HG03520 (cell line): ENCODE measurements at regions not wholly inside any gene's neighbourhood (a gene's known extent, or its start where the extent isn't known, plus 50 kb on each side); places are given as distances from the start of the nearest gene placed in this dataset.

Experiments used
- ATAC-seq: cut with Tn5 transposase; IDR thresholded peaks from one replicate; pipeline ENCODE4 v1.9.1; 2021; ENCODE audit warnings: mild to moderate bottlenecking, moderate library complexity; ENCODE audit not compliant: unreplicated experiment

DNA sequence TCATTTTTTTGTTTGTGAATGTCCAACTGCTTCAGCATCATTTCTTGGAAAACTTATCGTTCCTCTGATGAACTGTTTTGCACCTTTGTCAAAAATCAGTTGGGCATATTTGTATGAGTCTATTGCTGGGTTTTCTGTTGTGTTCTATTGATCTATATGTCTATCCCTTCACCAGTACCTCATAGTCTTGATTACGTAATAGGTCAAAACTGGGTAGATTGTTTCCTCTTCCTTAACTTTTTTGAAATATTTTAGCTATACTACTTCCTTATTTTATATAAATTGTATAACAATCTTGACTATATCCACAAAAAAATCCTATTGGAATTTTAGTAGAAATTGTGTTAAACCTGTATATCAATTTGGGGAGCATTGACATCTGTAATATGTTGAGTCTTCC lies 104.1 kb upstream of the PALS2 start:
- no peak for ATAC-seq

DNA sequence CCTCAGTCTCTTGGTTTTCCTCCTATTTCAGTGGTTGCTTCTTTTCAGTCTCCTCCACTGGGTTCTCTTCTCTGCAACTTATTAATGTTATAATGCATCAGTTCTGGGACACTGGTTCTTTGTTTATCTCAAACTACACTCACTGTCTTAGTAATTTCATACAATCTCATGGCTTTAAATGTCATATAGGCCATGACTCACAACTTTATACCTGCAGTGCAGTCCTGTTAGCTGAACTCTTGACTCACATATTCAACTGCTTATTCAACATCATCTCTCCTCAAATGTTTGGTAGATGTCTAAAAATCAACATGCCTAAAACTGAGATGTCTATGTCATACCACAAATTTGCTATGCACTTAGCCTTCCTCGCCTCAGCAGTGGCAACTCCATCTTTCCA lies 101.2 kb upstream of the PALS2 start:
- ATAC-seq, result no peak

DNA sequence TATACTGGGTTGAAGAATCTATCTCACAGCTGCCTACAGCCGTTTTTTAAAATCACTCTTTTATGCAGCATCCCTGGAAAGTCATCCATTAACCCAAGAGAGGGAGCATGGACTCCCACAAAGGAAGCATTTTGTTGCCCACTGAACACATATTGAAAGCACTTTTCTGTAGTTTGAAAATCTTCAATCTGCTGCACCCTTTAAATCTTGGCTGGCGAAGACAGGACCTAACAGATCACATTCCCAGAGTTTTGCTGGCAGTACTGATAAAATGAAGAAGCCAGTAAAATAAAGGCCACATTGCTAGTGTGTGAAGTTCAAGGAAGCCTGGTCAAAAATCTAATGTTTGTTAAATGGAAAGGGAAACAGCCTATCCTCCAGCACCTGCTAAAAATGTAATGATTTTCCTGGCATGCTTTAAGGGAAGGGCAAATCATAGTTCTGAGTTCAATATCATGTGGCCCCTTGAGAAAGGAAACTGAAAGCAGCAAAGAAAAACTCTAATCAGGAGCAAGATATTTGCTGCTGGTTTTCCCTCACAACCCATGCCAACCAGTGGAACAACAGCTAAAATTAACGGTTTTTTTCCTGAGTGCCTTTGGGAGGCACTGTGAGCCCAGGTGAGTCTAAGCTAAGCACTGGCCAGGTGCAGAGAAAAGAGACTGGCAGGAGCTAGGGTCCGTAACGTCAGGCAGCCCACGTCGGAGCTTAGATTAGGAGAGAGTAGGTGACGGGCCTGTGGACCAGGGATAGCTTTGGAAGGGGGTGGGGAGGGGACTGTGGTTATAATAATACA lies 97.9 kb upstream of the PALS2 start:
- no peak for ATAC-seq

GRCh38 chr7:24476227-24476626 lies 97.0 kb upstream of the PALS2 start:
- no peak for ATAC-seq

DNA sequence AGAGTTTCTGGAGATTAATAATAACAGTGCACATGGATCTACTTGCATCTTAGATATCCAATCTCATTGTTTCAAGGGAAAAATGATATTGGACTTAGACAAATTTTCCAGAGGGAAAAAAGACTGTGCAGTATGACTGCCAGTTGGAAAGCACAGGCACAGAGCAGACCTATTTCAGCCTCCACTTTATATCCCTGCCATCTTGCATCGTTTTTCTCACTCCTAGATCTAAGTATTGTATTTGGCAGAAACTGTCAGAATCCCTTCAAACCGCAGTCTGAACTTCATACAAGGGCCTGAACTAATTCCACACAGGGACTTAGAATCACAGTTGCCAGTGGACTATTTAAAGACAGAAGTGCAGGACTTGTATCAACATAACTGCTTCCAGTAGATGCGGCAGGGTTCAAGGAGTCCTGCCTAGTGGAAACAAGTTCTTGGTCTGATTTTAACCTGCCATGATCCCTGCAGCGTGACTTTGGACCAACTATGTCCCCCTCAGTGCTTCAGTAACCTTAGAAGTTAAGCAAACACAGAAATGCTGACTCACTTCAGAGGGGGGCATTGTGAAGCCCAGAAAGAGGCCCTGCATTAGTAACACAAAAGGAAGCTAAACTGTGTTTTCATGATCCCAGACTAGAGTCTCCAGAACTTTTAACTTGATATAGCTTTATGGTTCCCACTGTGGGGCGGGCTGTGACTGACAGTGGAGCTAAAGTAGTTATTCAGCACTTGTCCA lies 95.7 kb upstream of the PALS2 start:
- no peak for ATAC-seq

DNA sequence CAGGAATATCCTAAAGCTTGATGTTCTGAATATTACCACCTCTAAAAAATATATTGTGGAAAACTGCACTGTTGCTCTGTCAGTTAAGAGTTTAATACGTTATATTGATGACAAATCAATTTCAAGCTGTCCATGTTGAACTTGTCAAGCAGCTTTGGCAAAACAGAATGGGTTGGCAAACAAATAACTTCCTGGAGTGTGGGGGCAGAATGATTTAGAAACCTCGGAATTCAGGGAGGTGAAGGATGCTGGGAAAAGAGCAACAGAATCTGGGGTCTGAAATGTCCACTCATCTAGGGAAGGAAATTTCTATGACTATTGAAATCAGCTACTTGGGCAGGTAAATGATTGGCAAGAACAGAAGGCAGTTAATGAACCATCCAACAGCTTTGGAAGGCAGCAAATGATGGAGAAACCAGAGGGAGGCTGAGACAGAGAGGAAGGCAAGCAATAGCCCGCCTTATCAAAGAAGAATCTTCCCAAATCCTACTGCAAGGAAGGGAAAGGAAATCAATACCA lies 95.1 kb upstream of the PALS2 start:
- no peak for ATAC-seq

DNA sequence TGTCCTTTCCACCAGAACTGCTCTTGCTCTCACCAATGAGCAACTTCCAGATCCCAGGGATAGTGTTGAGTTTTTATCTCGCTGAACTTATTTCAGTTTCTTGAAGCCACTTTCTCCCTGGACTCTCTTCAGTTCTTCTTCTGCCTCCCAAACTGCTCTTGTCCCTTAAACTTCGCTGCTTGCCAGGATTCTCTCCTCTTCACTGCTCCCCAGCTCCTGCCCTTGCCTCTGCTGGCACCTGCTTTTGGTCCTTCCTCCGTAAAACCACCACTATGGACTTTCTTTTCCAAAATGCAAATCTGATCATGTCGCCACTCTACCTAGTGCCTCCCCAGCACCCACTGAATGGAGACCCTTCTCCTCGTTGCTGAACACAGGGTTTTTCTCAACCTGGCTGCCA lies 92.8 kb upstream of the PALS2 start:
- ATAC-seq, result no peak

GRCh38 chr7:24483804-24484203 lies 89.4 kb upstream of the PALS2 start:
- ATAC-seq, result no peak

GRCh38 chr7:24492576-24492975 lies 80.7 kb upstream of the PALS2 start:
- no peak for ATAC-seq

GRCh38 chr7:24494832-24495231 lies 78.4 kb upstream of the PALS2 start:
- ATAC-seq, result no peak

- ATAC-seq, result no peak
These were observed 77.2 kb upstream of the PALS2 start for GRCh38 chr7:24496036-24496435.

DNA sequence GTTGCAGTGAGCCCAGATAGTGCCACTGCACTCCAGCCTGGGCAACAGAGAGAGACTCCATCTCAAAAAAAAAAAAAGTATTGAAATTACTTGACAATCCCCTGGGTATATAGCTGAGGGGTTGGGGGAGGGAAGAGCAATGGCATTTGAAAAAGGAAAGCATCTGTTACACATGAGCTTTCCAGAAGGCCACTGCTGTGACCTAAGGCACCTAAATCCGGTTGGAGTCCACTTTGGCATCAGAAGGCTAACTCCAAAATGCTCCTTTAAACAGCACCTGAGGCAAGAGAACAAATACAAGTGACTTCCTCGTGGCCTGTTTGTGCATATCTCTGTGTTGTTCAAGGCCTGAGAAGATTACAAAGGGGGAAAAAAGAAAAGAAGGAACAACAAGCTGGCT lies 74.8 kb upstream of the PALS2 start:
- no peak for ATAC-seq

DNA sequence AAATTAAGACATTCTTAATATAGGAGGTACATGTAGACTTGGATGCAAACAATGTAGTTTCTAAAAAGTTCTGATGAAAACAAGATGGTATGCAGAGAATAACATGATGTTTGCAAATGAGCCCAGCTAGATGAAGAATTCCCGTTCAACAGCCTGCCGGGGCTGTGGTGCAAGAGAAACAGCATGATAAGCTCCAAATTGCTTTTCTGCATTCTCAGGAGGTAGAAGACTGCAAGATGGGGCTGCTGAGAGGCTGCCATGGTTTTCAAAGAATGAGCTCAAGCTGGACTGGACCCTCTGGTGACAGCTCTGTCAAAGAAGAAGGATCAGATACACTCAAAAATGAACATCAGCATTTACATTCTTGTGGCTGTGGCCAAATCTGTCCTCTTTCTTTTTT lies 73.4 kb upstream of the PALS2 start:
- ATAC-seq, result no peak

DNA sequence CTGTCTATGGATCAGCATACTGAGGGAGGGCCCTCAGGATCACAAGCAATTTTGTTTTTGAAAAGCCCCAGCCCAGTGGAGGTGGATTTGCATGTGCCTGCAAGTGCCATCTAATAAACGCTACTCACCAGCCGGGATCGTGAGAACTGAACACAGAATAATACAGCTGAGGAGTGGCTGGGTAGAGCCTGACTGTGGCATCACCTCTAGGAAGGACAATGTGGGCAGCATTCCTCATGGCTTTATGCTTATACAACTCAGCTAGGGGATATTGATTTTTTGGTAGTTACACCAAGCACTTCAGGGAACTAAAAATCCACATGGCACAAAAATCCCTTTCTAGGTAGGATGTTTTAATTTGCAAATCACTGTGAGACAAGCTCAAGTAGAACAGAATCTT lies 72.7 kb upstream of the PALS2 start:
- ATAC-seq, result no peak

- ATAC-seq, result no peak
These were observed 72.2 kb upstream of the PALS2 start for GRCh38 chr7:24501009-24501408.

DNA sequence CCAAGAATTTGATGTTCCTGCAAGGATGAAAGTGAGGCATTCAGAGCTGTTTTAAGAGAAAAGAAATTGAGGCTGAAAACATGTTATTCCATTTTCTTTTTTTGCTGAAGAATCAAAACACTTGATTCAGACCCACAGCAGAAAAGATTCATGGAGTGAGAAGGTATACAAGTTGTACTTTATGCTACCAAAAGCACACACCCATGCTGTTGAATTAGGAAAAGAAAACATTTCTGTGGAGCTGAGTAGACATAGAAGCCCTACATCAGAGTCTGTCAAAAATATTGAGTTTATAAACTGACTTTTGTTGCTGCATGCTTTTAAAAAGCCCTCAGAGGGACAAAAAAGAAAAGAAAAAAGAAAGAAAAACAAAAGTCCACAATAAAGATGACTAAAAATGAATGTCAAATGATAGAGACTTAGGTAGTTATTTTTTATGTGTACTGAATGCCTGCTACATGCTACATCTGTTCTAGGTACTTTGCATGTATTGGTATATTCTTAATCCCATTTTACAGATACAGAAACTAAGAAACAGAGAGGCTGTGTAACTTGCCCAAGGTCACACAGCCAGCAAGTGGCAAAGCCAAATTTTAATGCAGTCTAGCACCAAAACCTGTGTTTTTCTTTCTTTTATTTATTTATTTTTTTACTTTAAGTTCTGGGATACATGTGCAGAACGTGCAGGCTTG lies 71.7 kb upstream of the PALS2 start:
- no peak for ATAC-seq

GRCh38 chr7:24502135-24502488 lies 71.1 kb upstream of the PALS2 start:
- ATAC-seq, result no peak

- ATAC-seq, result no peak
These were observed 69.7 kb upstream of the PALS2 start for GRCh38 chr7:24503506-24503905.

DNA sequence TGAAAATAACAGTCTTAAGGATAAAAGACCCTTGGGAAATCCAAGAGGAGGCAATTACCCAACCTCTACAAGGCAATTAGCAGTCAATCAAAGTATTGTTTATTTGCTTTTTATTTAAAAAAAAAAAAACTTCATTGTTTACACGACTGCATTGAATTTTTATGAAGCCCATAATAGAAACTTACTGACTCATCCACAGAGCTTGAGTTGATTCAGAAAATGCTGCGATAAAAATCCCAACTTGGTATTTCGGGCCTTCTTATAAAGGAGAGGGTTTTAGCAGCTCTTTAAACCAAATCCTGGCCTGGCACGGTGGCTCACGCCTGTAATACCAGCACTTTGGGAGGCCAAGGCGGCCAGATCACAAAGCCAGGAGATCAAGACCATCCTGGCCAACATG lies 69.2 kb upstream of the PALS2 start:
- no peak for ATAC-seq

GRCh38 chr7:24504836-24505235 lies 68.4 kb upstream of the PALS2 start:
- no peak for ATAC-seq

- no peak for ATAC-seq
These were observed 67.3 kb upstream of the PALS2 start for GRCh38 chr7:24505968-24506367.

DNA sequence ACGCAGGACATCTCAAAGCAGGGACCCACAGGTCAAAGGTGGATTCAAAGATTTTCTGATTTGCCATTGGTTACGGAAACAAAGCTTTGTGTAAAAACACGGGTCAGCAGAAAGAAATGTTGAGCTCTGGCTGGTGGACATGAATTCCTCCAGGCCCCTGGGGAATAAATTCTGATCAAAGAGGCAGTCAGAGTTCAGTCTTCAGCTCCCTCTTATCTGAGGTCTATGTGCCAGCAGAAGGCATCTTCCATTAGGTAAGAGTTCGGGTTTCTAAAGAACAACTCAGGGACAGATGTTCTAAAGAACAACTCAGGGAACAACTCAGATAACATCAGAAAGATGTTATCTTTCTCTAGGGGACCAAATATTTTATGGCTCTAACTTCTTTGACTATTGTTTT lies 64.9 kb upstream of the PALS2 start:
- no peak for ATAC-seq
